HG03280 (cell line): ENCODE measurements at regions not wholly inside any gene's neighbourhood (a gene's known extent, or its start where the extent isn't known, plus 50 kb on each side); places are given as distances from the start of the nearest gene placed in this dataset.
"Not testable (repeated sequence)": the region's sequence is repeated elsewhere in the genome, so short reads cannot be mapped to it uniquely, and the experiment has no call there.

ENCODE experiments used
- ATAC-seq: cut with Tn5 transposase; IDR thresholded peaks from one replicate; pipeline ENCODE4 v1.9.1; 2021; ENCODE audit warnings: mild to moderate bottlenecking, moderate library complexity; ENCODE audit not compliant: unreplicated experiment

DNA sequence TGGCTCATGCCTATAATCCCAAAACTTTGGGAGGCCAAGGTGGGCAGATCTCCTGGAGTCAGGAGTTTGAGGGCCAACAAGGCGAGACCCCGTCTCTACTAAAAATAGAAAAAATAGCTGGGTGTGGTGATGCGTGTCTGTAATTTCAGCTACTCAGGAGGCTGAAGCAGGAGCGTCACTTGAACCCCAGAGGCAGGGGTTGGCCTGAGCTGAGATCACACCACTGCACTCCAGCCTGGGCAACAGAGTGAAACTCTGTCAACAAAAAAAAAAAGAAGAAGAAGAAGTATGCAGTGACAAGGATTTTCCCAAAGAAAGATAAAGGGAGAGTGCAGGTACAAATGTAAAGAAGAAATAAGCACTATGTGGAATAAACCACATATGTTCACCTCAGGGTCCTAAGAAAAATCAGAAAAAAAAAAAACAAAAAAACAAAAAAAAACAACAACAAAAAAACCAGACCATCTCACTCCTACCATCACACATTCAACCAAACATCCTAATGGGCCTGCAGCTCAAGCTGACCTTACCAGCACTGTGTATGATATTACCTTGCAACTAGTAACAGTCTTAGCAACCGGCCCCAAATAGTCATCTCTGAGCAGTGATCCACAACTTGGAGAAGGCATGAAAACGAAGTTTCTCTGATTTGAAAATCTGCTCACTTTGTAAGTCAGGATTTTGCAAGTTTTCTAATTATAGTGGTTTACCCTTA is 296.7 kb upstream of the PROK2 start:
- no peak for ATAC-seq

DNA sequence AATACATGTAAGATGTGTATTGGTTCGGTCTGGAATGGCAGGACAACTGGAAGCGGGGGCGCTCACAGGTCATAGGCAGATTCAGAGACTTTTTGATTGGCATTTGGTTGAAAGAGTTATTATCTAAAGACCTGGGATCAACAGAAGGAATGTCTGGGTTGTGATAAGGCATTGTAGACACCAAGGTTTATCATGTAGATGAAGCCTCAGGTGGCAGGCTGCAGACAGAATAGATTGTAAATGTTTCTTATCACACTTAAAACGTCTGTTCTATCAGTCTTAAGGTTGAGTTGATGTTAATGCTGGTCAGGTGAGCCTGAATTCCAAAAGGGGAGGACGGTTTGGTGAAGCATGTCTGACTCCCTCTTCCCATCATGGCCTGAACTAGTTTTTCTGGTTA is 295.9 kb upstream of the PROK2 start:
- ATAC-seq = no peak

- ATAC-seq = no peak
These were observed 295.1 kb upstream of the PROK2 start for GRCh38 chr3:72080095-72080494.

DNA sequence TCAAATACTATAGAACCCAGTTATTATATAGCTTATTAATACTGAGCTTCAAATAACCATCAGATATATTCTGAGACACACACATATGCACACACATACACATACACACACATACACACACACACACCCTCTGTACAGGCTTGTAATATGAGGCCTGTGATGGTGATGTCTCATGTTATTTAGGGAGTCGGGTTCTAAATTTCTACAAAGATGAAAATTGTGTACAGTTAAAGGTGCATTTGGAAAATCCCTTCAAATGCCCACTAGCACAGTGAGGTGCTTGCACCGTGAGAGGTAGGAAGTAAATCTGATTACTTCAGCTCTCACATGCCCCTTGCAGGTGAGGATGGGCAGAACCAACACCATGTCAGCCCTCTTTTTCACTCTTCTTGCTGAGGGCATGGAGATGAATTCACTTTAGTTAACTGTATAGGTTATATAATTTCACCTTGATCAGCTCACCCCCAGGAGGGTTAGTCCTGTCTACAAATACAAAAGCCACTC is 294.5 kb upstream of the PROK2 start:
- ATAC-seq = no peak

- no peak for ATAC-seq
These were observed 293.9 kb upstream of the PROK2 start for GRCh38 chr3:72078676-72079368.

GRCh38 chr3:72077473-72078259 is 292.7 kb upstream of the PROK2 start:
- peak; percentile 39 for ATAC-seq

- ATAC-seq = not testable (repeated sequence)
These were observed 290.9 kb upstream of the PROK2 start for GRCh38 chr3:72075848-72076247.

- ATAC-seq = no peak
These were observed 286.7 kb upstream of the PROK2 start for GRCh38 chr3:72071624-72072023.

GRCh38 chr3:72070005-72070404 is 285.1 kb upstream of the PROK2 start:
- ATAC-seq = no peak

DNA sequence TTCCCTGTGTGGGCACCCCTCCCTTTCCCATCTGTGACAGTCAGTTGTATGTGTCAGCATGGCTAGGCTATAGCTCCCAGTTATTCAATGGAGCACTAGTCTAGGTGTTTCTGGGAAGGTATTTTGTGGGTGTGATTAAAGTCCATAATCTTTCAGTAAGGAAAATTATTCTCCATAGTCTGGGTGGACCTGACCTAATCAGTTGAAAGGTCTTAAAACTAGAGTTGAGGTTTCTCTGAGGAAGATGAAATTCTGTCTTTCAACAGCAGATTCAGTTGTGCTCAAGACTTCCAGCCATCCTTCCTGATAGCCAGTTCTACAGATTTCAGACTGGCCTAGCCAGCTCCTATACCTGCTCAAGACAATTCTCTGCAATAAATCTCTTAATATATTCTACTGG is 284.6 kb upstream of the PROK2 start:
- no peak for ATAC-seq

- no peak for ATAC-seq
These were observed 283.7 kb upstream of the PROK2 start for GRCh38 chr3:72068621-72069020.

GRCh38 chr3:72067721-72068120 is 282.8 kb upstream of the PROK2 start:
- no peak for ATAC-seq

GRCh38 chr3:72065872-72066641 is 281.1 kb upstream of the PROK2 start:
- ATAC-seq = no peak

DNA sequence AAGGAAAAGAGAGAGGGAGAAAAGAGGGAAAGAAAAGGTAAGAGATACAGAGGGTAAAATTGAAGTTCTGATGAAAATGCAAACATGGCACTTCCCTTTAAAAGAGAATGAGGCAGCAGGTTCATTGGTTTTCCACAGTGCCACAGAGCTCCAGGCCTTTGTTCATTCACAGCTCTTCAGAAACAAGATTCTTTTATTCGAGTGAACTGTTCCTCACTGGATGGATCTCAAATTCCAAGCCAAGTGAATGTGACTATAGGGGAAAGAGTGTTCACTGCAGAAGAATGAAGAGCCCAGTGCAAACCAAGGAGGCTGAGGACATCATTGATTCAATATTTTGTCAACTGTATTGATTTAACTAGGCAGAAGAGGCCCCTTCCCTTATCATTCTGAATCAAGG is 280.3 kb upstream of the PROK2 start:
- ATAC-seq = no peak

DNA sequence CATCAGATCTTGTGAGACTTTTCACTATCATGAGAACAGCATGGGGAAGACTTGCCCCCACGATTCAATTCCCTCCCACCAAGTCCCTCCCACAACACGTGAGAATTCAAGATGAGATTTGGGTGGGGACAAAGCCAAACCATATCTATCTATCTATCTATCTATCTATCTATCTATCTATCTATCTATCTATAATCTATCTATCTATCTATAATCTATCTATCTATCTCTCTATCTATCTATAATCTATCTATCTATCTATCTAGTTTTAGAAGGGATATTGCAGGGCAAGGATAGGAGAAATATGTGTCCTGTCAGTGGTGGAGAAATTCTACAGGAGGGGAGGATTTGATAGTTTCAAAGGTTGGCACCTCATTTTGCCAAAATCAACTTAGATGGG is 279.8 kb upstream of the PROK2 start:
- ATAC-seq = not testable (repeated sequence)

GRCh38 chr3:72062017-72062416 is 277.1 kb upstream of the PROK2 start:
- no peak for ATAC-seq

GRCh38 chr3:72060447-72061034 is 275.6 kb upstream of the PROK2 start:
- no peak for ATAC-seq

DNA sequence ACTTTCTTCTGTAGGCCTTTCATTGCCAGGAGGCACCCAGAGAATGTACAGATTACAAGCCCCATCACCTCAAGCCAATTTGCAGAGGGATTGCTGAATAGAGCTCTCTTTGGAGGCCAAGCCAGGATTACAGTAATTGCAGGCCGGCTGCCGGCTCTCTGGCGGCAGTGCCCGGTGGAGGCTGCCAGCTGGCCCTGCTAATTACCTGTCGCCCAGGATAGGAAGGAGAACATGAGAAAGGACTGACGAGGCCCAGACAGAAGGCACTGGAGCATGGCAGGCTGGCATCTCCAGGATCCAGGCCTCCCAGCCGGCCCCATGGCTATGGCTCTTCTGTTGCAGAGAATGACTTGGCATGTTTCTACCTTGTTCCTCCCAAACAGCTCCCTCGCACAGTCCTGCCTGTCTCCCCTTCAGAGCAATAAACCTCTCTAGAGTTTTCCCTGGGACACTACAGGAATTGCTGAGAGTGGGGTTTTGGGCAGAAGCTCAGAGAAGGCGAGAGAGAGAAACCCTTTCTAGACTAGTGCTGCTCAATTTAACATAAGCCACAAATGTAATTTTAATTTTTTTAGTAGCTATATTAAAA is 273.6 kb upstream of the PROK2 start:
- ATAC-seq = no peak

- no peak for ATAC-seq
These were observed 270.5 kb upstream of the PROK2 start for GRCh38 chr3:72055436-72055835.

GRCh38 chr3:72054976-72055375 is 270.0 kb upstream of the PROK2 start:
- no peak for ATAC-seq
